ENCODE measurements at regions not wholly inside any gene's neighbourhood (a gene's known extent, or its start where the extent isn't known, plus 50 kb on each side); places are given as distances from the start of the nearest gene placed in this dataset.

- Histone ChIP-seq H3F3A (ENCODE audit: low read depth) (no peaks in the 10 kb centered on the region), H3K9ac (ENCODE audit: low read depth, low read length, poor library complexity, severe bottlenecking) (no peak overlapping the region), H3K4me1 (ENCODE audit: insufficient read depth, low read length, poor library complexity, severe bottlenecking) (no peaks in the 10 kb centered on the region), H3K4me3 (ENCODE audit: low read length, poor library complexity, severe bottlenecking) (no peak overlapping the region), H2AFZ (ENCODE audit: low read length) (no peak overlapping the region), H3K27me3 (ENCODE audit: insufficient read depth, low read length, poor library complexity, severe bottlenecking) (no peaks in the 10 kb centered on the region), H3K4me2 (ENCODE audit: low read depth, low read length, poor library complexity, severe bottlenecking) (no peak overlapping the region), H3K79me2 (ENCODE audit: insufficient read depth, low read length) (no peaks in the 10 kb centered on the region), H3K9me2 (replicated peaks; ENCODE audit: low read depth, low read length) (no peaks in the 10 kb centered on the region), H3K9me3 (ENCODE audit: insufficient read depth, low read depth, low read length) (no peaks in the 10 kb centered on the region), H3K36me3 (ENCODE audit: insufficient read depth, low read length) (no peaks in the 10 kb centered on the region), H4K20me1 (ENCODE audit: insufficient read depth, low read length, poor library complexity, severe bottlenecking) (no peaks in the 10 kb centered on the region)
- TF ChIP-seq EZH2phosphoT487 (IDR thresholded peaks at IDR 0.05; ENCODE audit: borderline replicate concordance) (no peak), CTCF (conservative IDR thresholded peaks at IDR 0.05; ENCODE audit: low read length) (no peak)
Measured at GRCh38 chr16:79823639-79824038, 223.1 kb upstream of the MAF start.

- Histone ChIP-seq H4K20me1 (ENCODE audit: insufficient read depth, low read length, poor library complexity, severe bottlenecking) (no peaks in the 10 kb centered on the region), H3F3A (ENCODE audit: low read depth) (no peaks in the 10 kb centered on the region), H3K27me3 (ENCODE audit: insufficient read depth, low read length, poor library complexity, severe bottlenecking) (no peaks in the 10 kb centered on the region), H3K9me2 (replicated peaks; ENCODE audit: low read depth, low read length) (no peaks in the 10 kb centered on the region), H3K4me3 (ENCODE audit: low read length, poor library complexity, severe bottlenecking) (no peak overlapping the region), H3K9ac (ENCODE audit: low read depth, low read length, poor library complexity, severe bottlenecking) (no peak overlapping the region), H3K36me3 (ENCODE audit: insufficient read depth, low read length) (no peaks in the 10 kb centered on the region), H3K79me2 (ENCODE audit: insufficient read depth, low read length) (no peaks in the 10 kb centered on the region), H3K4me1 (ENCODE audit: insufficient read depth, low read length, poor library complexity, severe bottlenecking) (no peaks in the 10 kb centered on the region), H3K4me2 (ENCODE audit: low read depth, low read length, poor library complexity, severe bottlenecking) (no peak overlapping the region), H2AFZ (ENCODE audit: low read length) (no peak overlapping the region), H3K9me3 (ENCODE audit: insufficient read depth, low read depth, low read length) (no peaks in the 10 kb centered on the region)
- TF ChIP-seq CTCF (conservative IDR thresholded peaks at IDR 0.05; ENCODE audit: low read length) (no peak), EZH2phosphoT487 (IDR thresholded peaks at IDR 0.05; ENCODE audit: borderline replicate concordance) (no peak)
Measured at GRCh38 chr16:79821911-79822310, 221.4 kb upstream of the MAF start.

- TF ChIP-seq EZH2phosphoT487 (IDR thresholded peaks at IDR 0.05; ENCODE audit: borderline replicate concordance) (no peak), CTCF (conservative IDR thresholded peaks at IDR 0.05; ENCODE audit: low read length) (no peak)
- H2AFZ ChIP-seq (ENCODE audit: low read length) = no peak overlapping the region
- no peaks in the 10 kb centered on the region for H4K20me1 ChIP-seq (ENCODE audit: insufficient read depth, low read length, poor library complexity, severe bottlenecking)
- no peak overlapping the region for H3K9ac ChIP-seq (ENCODE audit: low read depth, low read length, poor library complexity, severe bottlenecking)
- no peaks in the 10 kb centered on the region for H3F3A ChIP-seq (ENCODE audit: low read depth)
- H3K4me3 ChIP-seq (ENCODE audit: low read length, poor library complexity, severe bottlenecking) = no peak overlapping the region
- no peak overlapping the region for H3K4me2 ChIP-seq (ENCODE audit: low read depth, low read length, poor library complexity, severe bottlenecking)
- H3K9me3 ChIP-seq (ENCODE audit: insufficient read depth, low read depth, low read length) = no peaks in the 10 kb centered on the region
- H3K9me2 ChIP-seq (replicated peaks; ENCODE audit: low read depth, low read length) = no peaks in the 10 kb centered on the region
- H3K36me3 ChIP-seq (ENCODE audit: insufficient read depth, low read length) = no peaks in the 10 kb centered on the region
- H3K4me1 ChIP-seq (ENCODE audit: insufficient read depth, low read length, poor library complexity, severe bottlenecking) = no peaks in the 10 kb centered on the region
- H3K79me2 ChIP-seq (ENCODE audit: insufficient read depth, low read length) = no peaks in the 10 kb centered on the region
- no peaks in the 10 kb centered on the region for H3K27me3 ChIP-seq (ENCODE audit: insufficient read depth, low read length, poor library complexity, severe bottlenecking)
Measured at GRCh38 chr16:79816081-79816497, 215.6 kb upstream of the MAF start.
